Tibial artery (tissue), 4 donors: ENCODE measurements at regions not wholly inside any gene's neighbourhood (a gene's known extent, or its start where the extent isn't known, plus 50 kb on each side); places are given as distances from the start of the nearest gene placed in this dataset.

Experiments used
- DNase-seq, 2 donors: peaks; one replicate each; pipeline ENCODE4 v3.0.0-alpha.2; 2019
- H3K27ac ChIP-seq, 2 donors: fragments of 200-600 bp; sonication (generic) in 1 of 2; 1 replicate in 1 of 2; 2 replicates in 1 of 2; pipeline ENCODE4 v1.5.1; 2018 to 2019; ENCODE audit warnings: mild to moderate bottlenecking in 1 of 2
- H3K27me3 ChIP-seq, 2 donors: fragments of 200-600 bp; sonication (generic) in 1 of 2; one replicate each; pipeline versions ENCODE4 v1.5.1 to v1.6.0; 2016 to 2019
- H3K36me3 ChIP-seq, 3 donors: fragments of 200-600 bp; sonication (generic) in 2 of 3; one replicate each; pipeline ENCODE4 v1.5.1; 2016 to 2019; ENCODE audit warnings: mild to moderate bottlenecking in 2 of 3
- H3K4me1 ChIP-seq, 4 donors: fragments of 200-600 bp; sonication (generic) in 2 of 4; 1 replicate in 3 of 4; 2 replicates in 1 of 4; pipeline ENCODE4 v1.5.1; 2016 to 2019
- H3K4me3 ChIP-seq, 2 donors: fragments of 200-600 bp; sonication (generic) in 1 of 2; 1 replicate in 1 of 2; 2 replicates in 1 of 2; pipeline ENCODE4 v1.5.1; 2018 to 2019; ENCODE audit warnings: mild to moderate bottlenecking in 2 of 2
- H3K9me3 ChIP-seq, 3 donors: fragments of 200-600 bp; sonication (generic) in 1 of 3; one replicate each; pipeline ENCODE4 v1.5.1; 2016 to 2019
- intact Hi-C: fragments of 100-400 bp; cut with DNase I; formaldehyde crosslinking; loops from one replicate; pipeline ENCODE4 v1.15.0; 2023; ENCODE audit warnings: low total_unique reads
- TF ChIP-seq, protein P1 (sequence below), 2 experiments: fragments of 200-600 bp in 1 of 2; fragments of 450-650 bp in 1 of 2; IDR thresholded peaks; one replicate each; pipeline ENCODE4 v1.5.1; 2017 to 2019; ENCODE audit warnings: antibody characterized with exemption in 2 of 2, mild to moderate bottlenecking in 1 of 2, moderate library complexity in 1 of 2

DNA sequence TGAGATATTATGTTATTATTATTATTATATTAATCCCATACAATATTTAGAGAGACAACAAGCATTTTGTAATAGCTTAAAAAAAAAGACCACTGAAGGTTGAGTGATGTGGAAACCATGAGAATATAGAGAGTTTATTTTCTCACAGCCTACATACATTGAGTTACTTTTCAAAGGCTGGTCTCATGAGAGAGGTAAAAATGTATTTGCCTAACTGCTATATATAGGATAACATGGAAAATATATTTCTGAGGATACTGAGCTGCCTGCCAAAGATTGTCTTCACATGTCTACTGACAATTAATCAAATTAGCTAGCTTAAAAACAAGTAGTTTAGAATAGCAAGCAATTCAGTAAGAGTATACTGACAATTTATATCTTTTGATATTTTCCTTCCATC is 192.2 kb upstream of the NRIP1 start:
- Histone ChIP-seq H3K27me3 (no peaks in the 10 kb centered on the region), H3K4me1 (no peaks in the 10 kb centered on the region), H3K4me3 (no peak overlapping the region), H3K27ac (no peak overlapping the region), H3K36me3 (no peaks in the 10 kb centered on the region), H3K9me3 (no peaks in the 10 kb centered on the region)
- TF ChIP-seq, protein P1, sequence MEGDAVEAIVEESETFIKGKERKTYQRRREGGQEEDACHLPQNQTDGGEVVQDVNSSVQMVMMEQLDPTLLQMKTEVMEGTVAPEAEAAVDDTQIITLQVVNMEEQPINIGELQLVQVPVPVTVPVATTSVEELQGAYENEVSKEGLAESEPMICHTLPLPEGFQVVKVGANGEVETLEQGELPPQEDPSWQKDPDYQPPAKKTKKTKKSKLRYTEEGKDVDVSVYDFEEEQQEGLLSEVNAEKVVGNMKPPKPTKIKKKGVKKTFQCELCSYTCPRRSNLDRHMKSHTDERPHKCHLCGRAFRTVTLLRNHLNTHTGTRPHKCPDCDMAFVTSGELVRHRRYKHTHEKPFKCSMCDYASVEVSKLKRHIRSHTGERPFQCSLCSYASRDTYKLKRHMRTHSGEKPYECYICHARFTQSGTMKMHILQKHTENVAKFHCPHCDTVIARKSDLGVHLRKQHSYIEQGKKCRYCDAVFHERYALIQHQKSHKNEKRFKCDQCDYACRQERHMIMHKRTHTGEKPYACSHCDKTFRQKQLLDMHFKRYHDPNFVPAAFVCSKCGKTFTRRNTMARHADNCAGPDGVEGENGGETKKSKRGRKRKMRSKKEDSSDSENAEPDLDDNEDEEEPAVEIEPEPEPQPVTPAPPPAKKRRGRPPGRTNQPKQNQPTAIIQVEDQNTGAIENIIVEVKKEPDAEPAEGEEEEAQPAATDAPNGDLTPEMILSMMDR (IDR thresholded peaks at IDR 0.05): no peak
- intact Hi-C loops: no loop called here
- no peak for DNase-seq

DNA sequence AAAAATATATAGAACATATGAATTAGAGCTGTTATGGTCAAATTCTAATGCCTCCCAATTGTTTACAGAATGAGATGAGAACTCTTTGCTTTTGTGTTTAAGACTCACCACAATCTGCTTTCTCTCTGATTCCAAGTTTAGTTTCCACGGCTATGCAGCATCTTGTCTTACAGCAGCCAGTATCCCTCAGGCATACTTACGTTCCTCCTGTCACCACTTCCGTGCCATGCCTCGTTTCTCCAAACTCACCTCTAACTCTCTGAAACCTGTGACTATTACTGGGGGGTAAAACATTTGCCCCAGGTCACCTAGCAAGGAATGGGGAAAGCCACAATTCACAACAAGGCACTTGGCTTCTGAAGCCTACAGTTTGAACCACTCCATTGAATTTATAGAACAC is 192.8 kb upstream of the NRIP1 start:
- DNase-seq: no peak
- intact Hi-C loops: no loop called here
- no peak overlapping the region for H3K27ac ChIP-seq
- no peaks in the 10 kb centered on the region for H3K4me1 ChIP-seq
- H3K36me3 ChIP-seq: no peaks in the 10 kb centered on the region
- no peak overlapping the region for H3K4me3 ChIP-seq
- TF ChIP-seq, protein P1 (IDR thresholded peaks at IDR 0.05): no peak
- H3K27me3 ChIP-seq: no peaks in the 10 kb centered on the region
- no peaks in the 10 kb centered on the region for H3K9me3 ChIP-seq

DNA sequence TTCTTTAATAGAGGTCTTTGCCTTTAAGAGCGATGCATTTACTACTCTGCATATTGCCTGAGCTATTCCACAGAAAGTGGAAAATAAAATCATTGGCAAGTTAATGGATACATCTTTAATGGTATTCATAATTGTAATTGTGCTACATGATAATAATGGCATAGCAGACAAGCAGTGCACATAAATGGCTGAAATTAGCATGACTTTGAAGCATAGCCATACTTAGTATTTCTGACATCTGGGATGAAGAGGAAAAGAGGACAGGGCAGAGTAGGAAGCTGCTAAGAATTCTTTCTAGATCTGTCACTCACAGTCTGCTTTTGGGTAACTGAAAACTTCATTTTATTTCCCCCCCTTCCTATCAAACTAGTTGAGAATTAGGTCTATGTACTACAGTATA is 195.0 kb upstream of the NRIP1 start:
- TF ChIP-seq, protein P1 (IDR thresholded peaks at IDR 0.05): no peak
- H3K9me3 ChIP-seq: no peaks in the 10 kb centered on the region

DNA sequence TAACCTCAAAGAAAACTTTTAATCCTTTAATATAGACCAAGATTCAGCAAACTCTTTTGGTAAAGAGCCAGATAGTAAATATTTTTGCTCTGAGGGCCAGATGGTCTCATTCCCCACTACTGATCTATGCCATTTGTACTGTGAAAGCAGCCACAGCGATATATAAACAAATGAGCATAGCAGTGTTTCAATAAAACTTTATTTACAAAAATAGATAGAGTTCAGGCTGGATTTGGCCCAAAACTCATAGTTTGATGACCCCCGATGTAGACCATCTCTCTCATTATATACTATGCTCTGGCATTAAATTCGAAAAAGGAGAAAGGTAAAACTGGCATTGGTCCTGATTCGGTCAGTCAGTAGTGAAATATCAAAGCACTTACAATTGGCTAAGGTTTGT is 195.8 kb upstream of the NRIP1 start:
- Histone ChIP-seq H3K27ac (no peak overlapping the region), H3K9me3 (no peaks in the 10 kb centered on the region), H3K36me3 (no peaks in the 10 kb centered on the region), H3K4me1 (no peaks in the 10 kb centered on the region), H3K27me3 (no peaks in the 10 kb centered on the region), H3K4me3 (no peak overlapping the region)
- DNase-seq: no peak
- intact Hi-C loops: no loop called here
- TF ChIP-seq, protein P1 (IDR thresholded peaks at IDR 0.05): no peak

More for the DNA sequence above, 195.0 kb upstream of the NRIP1 start:
- Histone ChIP-seq H3K27ac (no peak overlapping the region), H3K4me3 (no peak overlapping the region), H3K36me3 (no peaks in the 10 kb centered on the region), H3K27me3 (no peaks in the 10 kb centered on the region), H3K4me1 (no peaks in the 10 kb centered on the region)
- DNase-seq: no peak
- intact Hi-C loops: no loop called here

DNA sequence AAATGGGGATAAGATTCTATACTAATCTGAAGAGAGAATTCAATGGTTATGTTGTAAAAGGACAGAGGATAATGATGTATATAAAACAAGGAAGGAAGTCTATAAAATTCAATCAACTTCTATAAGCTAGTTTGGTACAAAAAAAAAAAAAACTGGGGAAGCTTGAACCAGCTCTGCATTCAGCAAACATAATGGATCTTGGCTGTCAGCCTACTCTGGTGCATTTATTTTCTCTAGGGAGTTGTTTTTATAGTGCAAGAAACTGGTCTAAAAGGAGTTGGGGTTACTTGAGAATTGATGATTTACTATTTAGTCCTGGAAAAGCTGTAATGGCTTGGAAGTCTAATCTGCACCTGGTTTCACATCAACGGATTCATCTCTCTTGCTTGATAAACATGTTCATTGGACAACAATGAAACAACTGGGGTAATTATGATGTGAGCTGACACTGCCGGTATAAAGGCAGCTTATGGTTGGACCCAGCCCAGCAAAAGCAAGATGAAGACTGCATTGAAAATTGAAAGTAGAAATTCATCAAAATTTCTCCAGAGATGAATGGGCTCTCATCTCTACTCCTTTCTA is 199.4 kb upstream of the NRIP1 start:
- Histone ChIP-seq H3K9me3 (no peaks in the 10 kb centered on the region), H3K27me3 (no peaks in the 10 kb centered on the region), H3K36me3 (no peaks in the 10 kb centered on the region), H3K27ac (no peak overlapping the region), H3K4me3 (no peak overlapping the region), H3K4me1 (no peaks in the 10 kb centered on the region)
- no peak for DNase-seq
- intact Hi-C loops: no loop called here
- TF ChIP-seq, protein P1 (IDR thresholded peaks at IDR 0.05): no peak

DNA sequence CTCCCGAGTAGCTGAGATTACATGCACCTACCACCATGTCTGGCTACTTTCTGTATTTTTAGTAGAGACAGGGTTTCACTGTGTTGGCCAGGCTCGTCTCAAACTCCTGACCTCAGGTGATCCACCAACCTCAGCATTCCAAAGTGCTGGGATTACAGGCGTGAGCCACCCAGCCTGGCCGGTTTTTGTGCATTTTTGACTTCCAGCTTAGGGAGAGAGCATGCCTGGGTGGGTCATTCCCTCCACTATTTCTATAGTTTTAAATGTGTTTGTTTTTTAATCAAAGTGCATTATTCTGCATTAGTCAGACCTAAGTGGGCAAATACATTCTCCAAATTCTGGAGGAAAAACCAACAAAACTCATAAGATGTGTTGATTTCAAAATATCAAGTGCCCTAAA is 207.4 kb upstream of the NRIP1 start:
- no peak overlapping the region for H3K27ac ChIP-seq
- TF ChIP-seq, protein P1 (IDR thresholded peaks at IDR 0.05): no peak
- intact Hi-C loops: no loop called here

More for the DNA sequence above, 207.4 kb upstream of the NRIP1 start:
- peaks cover 0 to 6% (median 0%) of the 10 kb centered on the region in 4 donors for H3K4me1 ChIP-seq
- no peaks in the 10 kb centered on the region for H3K36me3 ChIP-seq
- H3K27me3 ChIP-seq: no peaks in the 10 kb centered on the region
- no peak overlapping the region for H3K4me3 ChIP-seq
- no peak for DNase-seq
- no peaks in the 10 kb centered on the region for H3K9me3 ChIP-seq
